Esophagus squamous epithelium (tissue), 5 donors: ENCODE measurements at regions not wholly inside any gene's neighbourhood (a gene's known extent, or its start where the extent isn't known, plus 50 kb on each side); places are given as distances from the start of the nearest gene placed in this dataset.

Experiments
- DNase-seq: peaks from one replicate; lab custom pipeline; 2025; lab: John Stamatoyannopoulos, UW
- H3K27ac ChIP-seq, 4 donors: fragments of 200-600 bp; sonication (generic); one replicate each; pipeline ENCODE4 v1.5.1; 2016 to 2019; ENCODE audit warnings: mild to moderate bottlenecking in 1 of 4
- H3K27me3 ChIP-seq, 4 donors: fragments of 200-600 bp; sonication (generic); 1 replicate in 3 of 4; 2 replicates in 1 of 4; pipeline versions ENCODE4 v1.5.1 to v1.6.0; 2017 to 2021; ENCODE audit warnings: antibody characterized with exemption in 1 of 4
- H3K36me3 ChIP-seq, 3 donors: fragments of 200-600 bp; sonication (generic); one replicate each; pipeline ENCODE4 v1.5.1; 2016 to 2019
- H3K4me1 ChIP-seq, 3 donors: fragments of 200-600 bp; sonication (generic); one replicate each; pipeline ENCODE4 v1.5.1; 2017 to 2019
- H3K4me3 ChIP-seq, 4 donors: fragments of 200-600 bp; sonication (generic); 1 replicate in 3 of 4; 2 replicates in 1 of 4; pipeline ENCODE4 v1.5.1; 2016 to 2019; ENCODE audit warnings: mild to moderate bottlenecking in 2 of 4, moderate library complexity in 1 of 4
- H3K9me3 ChIP-seq, 3 donors: fragments of 200-600 bp; sonication (generic); one replicate each; pipeline ENCODE4 v1.5.1; 2016 to 2019
- CTCF ChIP-seq, 6 experiments: fragments of 450-650 bp in 4 of 6; fragments of 200-600 bp in 2 of 6; sonication (generic) in 2 of 6; IDR thresholded peaks; one replicate each; pipeline ENCODE4 v1.5.1; 2016 to 2019; ENCODE audit warnings: antibody characterized with exemption in 6 of 6, mild to moderate bottlenecking in 4 of 6, moderate library complexity in 4 of 6
- POLR2A ChIP-seq, 4 donors: fragments of 450-650 bp; IDR thresholded peaks; one replicate each; pipeline ENCODE4 v1.6.1; 2017; ENCODE audit warnings: antibody characterized with exemption in 4 of 4, mild to moderate bottlenecking in 4 of 4, moderate library complexity in 3 of 4
- WGBS, 2 donors: methylation state at CpG; one replicate each; pipeline ENCODE4 v1.1.5; 2018; 5-methylcytosine and 5-hydroxymethylcytosine counted together
- intact Hi-C: fragments of 100-400 bp; cut with DNase I; formaldehyde crosslinking; loops from one replicate; pipeline ENCODE4 v1.15.0; 2022
- donor health status: DM: yes; HTN: yes; CAD: no.

GRCh38 chr7:18128846-18129245 is 101.2 kb upstream of the PRPS1L1 start:
- intact Hi-C loops, result no loop called here
- no peak for DNase-seq
- H3K9me3 ChIP-seq, result no peaks in the 10 kb centered on the region
- TF ChIP-seq POLR2A (IDR thresholded peaks at IDR 0.05) (no peak), CTCF (IDR thresholded peaks at IDR 0.05) (no peak)
- no peak overlapping the region for H3K27ac ChIP-seq
- peaks cover 0 to 31% (median 0%) of the 10 kb centered on the region in 3 donors for H3K4me1 ChIP-seq
- no peak overlapping the region for H3K4me3 ChIP-seq
- 79 to 91% methylated on average over 3 of the region's 3 CpGs for WGBS, 2 donors
- no peaks in the 10 kb centered on the region for H3K36me3 ChIP-seq
- no peaks in the 10 kb centered on the region for H3K27me3 ChIP-seq

DNA sequence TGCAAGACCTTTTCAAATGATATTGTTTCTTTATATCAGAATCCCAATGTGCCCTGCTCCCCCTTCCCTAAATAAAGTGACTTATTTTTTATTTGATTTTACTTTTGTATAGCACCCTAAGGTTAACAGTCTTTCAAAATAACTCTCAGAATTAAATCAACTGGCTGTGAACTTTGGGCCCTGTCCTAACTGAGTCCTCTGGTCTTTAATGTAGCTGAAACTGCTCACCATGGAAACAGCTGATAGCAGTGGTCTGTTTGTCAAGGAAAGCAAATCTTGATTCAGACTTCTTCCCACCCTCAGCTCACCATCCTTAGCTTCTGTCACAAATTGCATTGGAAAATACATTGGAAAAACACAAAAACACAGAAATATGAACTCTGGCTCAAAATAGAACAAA is 105.2 kb upstream of the PRPS1L1 start:
- intact Hi-C loops, result no loop called here

DNA sequence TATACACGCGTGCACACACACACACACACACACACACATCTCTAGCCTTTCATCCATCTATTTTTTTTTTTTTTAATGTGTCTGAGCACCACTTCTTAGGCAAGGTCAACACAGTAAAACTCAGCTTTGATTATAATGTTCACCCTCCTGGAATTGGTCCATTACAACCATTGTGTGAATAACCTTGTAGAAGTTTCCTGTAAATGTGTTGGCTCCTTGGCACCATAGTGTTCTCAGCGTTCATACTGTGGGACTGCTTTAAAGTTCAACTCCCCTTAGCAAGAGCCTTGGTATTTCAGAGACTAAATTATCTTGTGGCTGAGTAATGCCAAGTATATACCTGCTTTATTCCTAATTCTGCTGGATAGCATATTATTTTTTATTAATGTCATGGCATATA is 106.3 kb upstream of the PRPS1L1 start:
- Histone ChIP-seq H3K4me3 (no peak overlapping the region), H3K9me3 (no peaks in the 10 kb centered on the region), H3K36me3 (no peaks in the 10 kb centered on the region), H3K27ac (no peak overlapping the region), H3K4me1 (no peaks in the 10 kb centered on the region), H3K27me3 (no peaks in the 10 kb centered on the region)
- no peak for TF ChIP-seq POLR2A (IDR thresholded peaks at IDR 0.05)
- TF ChIP-seq CTCF (IDR thresholded peaks at IDR 0.05), result no peak
- 77 to 89% methylated on average over 3 of the region's 3 CpGs for WGBS, 2 donors
- DNase-seq, result no peak
- intact Hi-C loops, result no loop called here

More for the DNA sequence above, 105.2 kb upstream of the PRPS1L1 start:
- Histone ChIP-seq H3K27me3 (no peaks in the 10 kb centered on the region), H3K9me3 (no peaks in the 10 kb centered on the region), H3K4me3 (no peak overlapping the region), H3K4me1 (no peaks in the 10 kb centered on the region), H3K27ac (no peak overlapping the region), H3K36me3 (no peaks in the 10 kb centered on the region)
- TF ChIP-seq POLR2A (IDR thresholded peaks at IDR 0.05) (no peak), CTCF (IDR thresholded peaks at IDR 0.05) (no peak)
- DNase-seq, result no peak

- H3K36me3 ChIP-seq, result no peaks in the 10 kb centered on the region
- no peaks in the 10 kb centered on the region for H3K27me3 ChIP-seq
- DNase-seq, result no peak
- no peak overlapping the region for H3K27ac ChIP-seq
- H3K4me3 ChIP-seq, result no peak overlapping the region
- H3K4me1 ChIP-seq, result no peaks in the 10 kb centered on the region
- TF ChIP-seq POLR2A (IDR thresholded peaks at IDR 0.05) (no peak), CTCF (IDR thresholded peaks at IDR 0.05) (no peak)
- no peaks in the 10 kb centered on the region for H3K9me3 ChIP-seq
- intact Hi-C loops, result no loop called here
Observed at GRCh38 chr7:18140943-18141342, 113.3 kb upstream of the PRPS1L1 start.

DNA sequence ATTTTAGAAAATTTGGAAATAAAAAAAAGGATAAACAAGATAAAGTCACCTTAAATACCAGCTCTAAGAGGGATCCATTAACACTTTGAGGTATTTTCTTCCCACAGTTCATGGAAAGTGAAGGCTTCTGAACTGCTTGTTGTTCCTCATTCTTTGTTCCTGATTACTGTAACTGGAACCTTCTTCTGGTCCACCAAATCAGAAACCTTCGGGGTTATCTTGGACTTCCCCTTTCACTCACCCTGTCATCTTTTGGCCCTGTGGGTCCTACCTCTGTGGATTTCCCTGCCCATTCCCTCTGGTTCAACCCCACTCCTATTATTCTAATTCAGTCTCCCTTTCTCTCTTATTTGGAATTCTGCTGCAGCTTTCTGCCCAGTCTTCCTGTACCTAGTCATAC is 116.5 kb upstream of the PRPS1L1 start:
- Histone ChIP-seq H3K27ac (no peak overlapping the region), H3K4me3 (no peak overlapping the region), H3K27me3 (no peaks in the 10 kb centered on the region), H3K9me3 (no peaks in the 10 kb centered on the region), H3K36me3 (no peaks in the 10 kb centered on the region), H3K4me1 (no peaks in the 10 kb centered on the region)
- DNase-seq, result no peak
- WGBS, 2 donors, result 72 to 73% methylated on average over 1 of the region's 1 CpG
- TF ChIP-seq POLR2A (IDR thresholded peaks at IDR 0.05) (no peak), CTCF (IDR thresholded peaks at IDR 0.05) (no peak)
- intact Hi-C loops, result no loop called here
